ENCODE measurements at regions not wholly inside any gene's neighbourhood (a gene's known extent, or its start where the extent isn't known, plus 50 kb on each side); places are given as distances from the start of the nearest gene placed in this dataset.

- ATAC-seq (no peak), FAIRE-seq (no peak), DNase-seq (no peak)
- H3K4me1 ChIP-seq = no peaks in the 10 kb centered on the region
- no peak overlapping the region for H3K4me3 ChIP-seq
- no peaks in the 10 kb centered on the region for H3K9me3 ChIP-seq
- H3K36me3 ChIP-seq = no peaks in the 10 kb centered on the region
- WGBS, 2 donors = 21 to 24% methylated on average over 8 of the region's 8 CpGs
- TF ChIP-seq CTCF (IDR thresholded peaks at IDR 0.05) = no peak
- intact Hi-C loops (cut with DNase I) = no loop called here
- no peak overlapping the region for H3K27ac ChIP-seq
- no peaks in the 10 kb centered on the region for H3K27me3 ChIP-seq
Measured at GRCh38 chr6:85118652-85119235, 331.1 kb upstream of the NT5E start.

DNA sequence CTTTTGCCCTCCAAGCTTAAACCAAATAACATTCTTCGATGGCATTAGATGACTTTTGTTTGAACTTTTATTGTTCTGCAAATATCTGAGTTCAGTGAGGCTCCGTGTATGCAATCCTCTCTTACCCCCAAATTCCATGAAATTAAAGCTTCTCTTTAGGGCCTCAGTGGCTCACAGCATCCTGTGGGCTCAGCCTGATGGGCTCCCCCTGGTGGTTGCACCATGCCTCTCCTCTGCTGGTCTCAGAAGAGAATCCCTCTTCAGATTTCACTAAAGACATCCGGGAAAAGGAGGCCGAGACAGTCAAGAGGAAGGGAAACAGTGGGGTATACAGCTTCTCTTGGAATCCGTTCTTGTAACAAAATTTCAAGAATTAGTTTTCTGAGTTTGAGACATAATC is 331.6 kb upstream of the NT5E start:
- no peak for TF ChIP-seq CTCF (IDR thresholded peaks at IDR 0.05)
- no peaks in the 10 kb centered on the region for H3K4me1 ChIP-seq
- FAIRE-seq = no peak

GRCh38 chr6:85116475-85116874 is 333.4 kb upstream of the NT5E start:
- H3K27ac ChIP-seq = no peak overlapping the region
- H3K9me3 ChIP-seq = no peaks in the 10 kb centered on the region
- no peak for FAIRE-seq
- DNase-seq = no peak
- H3K4me3 ChIP-seq = no peak overlapping the region
- no peak for ATAC-seq
- H3K36me3 ChIP-seq = no peaks in the 10 kb centered on the region
- no peak for TF ChIP-seq CTCF (IDR thresholded peaks at IDR 0.05)
- intact Hi-C loops (cut with DNase I) = no loop called here
- H3K4me1 ChIP-seq = no peaks in the 10 kb centered on the region
- no peaks in the 10 kb centered on the region for H3K27me3 ChIP-seq
- 53 to 70% methylated on average over 3 of the region's 3 CpGs for WGBS, 2 donors

More for the DNA sequence above, 331.6 kb upstream of the NT5E start:
- ATAC-seq (no peak), DNase-seq (no peak)
- Histone ChIP-seq H3K27me3 (no peaks in the 10 kb centered on the region), H3K9me3 (no peaks in the 10 kb centered on the region), H3K27ac (no peak overlapping the region), H3K4me3 (no peak overlapping the region), H3K36me3 (no peaks in the 10 kb centered on the region)
- intact Hi-C loops (cut with DNase I) = no loop called here
- 50 to 52% methylated on average over 5 of the region's 5 CpGs for WGBS, 2 donors

DNA sequence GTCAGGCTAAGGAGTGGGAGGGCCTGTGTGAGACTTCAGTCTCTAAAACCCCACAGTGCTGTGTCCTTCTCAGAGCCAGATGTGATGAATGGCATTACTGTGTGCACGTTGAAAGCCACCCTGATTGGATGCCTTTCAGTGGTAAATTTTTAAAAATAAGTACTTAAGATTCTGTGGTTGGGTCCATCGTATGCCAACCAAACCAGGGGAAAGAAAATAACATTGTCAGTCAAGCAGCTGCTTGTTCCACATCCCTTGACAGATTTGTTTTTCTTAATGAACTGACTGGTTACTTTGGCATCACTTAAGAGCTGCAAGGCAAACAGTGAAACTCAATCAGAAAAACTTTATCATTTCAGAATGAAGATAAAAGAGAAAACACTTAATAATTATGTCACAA is 334.0 kb upstream of the NT5E start:
- Histone ChIP-seq H3K36me3 (no peaks in the 10 kb centered on the region), H3K4me3 (no peak overlapping the region), H3K9me3 (no peaks in the 10 kb centered on the region), H3K4me1 (no peaks in the 10 kb centered on the region), H3K27ac (no peak overlapping the region), H3K27me3 (no peaks in the 10 kb centered on the region)
- WGBS, 2 donors = 25 to 28% methylated on average over 2 of the region's 2 CpGs
- ATAC-seq = no peak
- no peak for FAIRE-seq
- TF ChIP-seq CTCF (IDR thresholded peaks at IDR 0.05) = no peak
- intact Hi-C loops (cut with DNase I) = no loop called here
- no peak for DNase-seq

GRCh38 chr6:85115376-85115775 is 334.5 kb upstream of the NT5E start:
- DNase-seq (no peak), ATAC-seq (no peak), FAIRE-seq (no peak)
- Histone ChIP-seq H3K36me3 (no peaks in the 10 kb centered on the region), H3K27ac (no peak overlapping the region), H3K9me3 (no peaks in the 10 kb centered on the region), H3K27me3 (no peaks in the 10 kb centered on the region), H3K4me1 (no peaks in the 10 kb centered on the region), H3K4me3 (no peak overlapping the region)
- intact Hi-C loops (cut with DNase I) = no loop called here
- TF ChIP-seq CTCF (IDR thresholded peaks at IDR 0.05) = no peak
- 49 to 62% methylated on average over 6 of the region's 6 CpGs for WGBS, 2 donors
